T-helper 2 cell (primary cell): ENCODE measurements at regions not wholly inside any gene's neighbourhood (a gene's known extent, or its start where the extent isn't known, plus 50 kb on each side); places are given as distances from the start of the nearest gene placed in this dataset.

Source experiments
- DNase-seq, 5 experiments: peaks; one replicate each; pipeline versions ENCODE4 v3.0.0 to v3.0.0-alpha.2; 2012 to 2022

GRCh38 chr15:37720267-37720666 is 214.2 kb upstream of the TMCO5A start:
- DNase-seq = no peak

DNA sequence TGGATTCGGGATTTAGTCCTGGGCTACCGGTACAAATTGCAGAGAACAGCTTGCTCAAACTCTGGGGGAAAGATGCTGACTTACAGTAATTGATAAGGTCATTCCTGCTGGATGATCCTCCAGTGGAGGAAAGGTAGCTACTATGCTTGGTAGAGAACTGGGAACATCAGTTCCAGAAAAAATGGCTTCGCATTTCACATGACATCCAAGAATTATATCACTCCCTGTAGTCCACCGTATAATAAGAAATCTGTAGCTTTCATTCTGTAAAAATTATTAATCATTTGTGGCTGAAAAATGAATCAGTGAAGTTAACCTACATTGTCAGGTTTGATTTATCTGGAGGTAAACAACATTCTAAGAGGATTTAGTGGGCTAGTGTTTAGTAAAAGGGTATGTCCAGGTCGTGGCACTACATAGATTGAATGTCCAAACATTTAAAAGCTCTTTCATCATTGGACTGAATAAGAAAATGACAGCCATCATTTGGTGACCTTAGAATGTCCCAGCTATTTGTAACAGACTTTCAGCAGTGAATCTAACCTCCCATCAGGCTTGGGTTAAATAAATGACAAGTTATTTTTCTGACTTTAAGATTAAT is 203.2 kb upstream of the TMCO5A start:
- no peak for DNase-seq

- DNase-seq = no peak
These were observed 200.8 kb upstream of the TMCO5A start for GRCh38 chr15:37733628-37734027.

- DNase-seq = no peak
These were observed 193.8 kb upstream of the TMCO5A start for GRCh38 chr15:37740623-37741141.

DNA sequence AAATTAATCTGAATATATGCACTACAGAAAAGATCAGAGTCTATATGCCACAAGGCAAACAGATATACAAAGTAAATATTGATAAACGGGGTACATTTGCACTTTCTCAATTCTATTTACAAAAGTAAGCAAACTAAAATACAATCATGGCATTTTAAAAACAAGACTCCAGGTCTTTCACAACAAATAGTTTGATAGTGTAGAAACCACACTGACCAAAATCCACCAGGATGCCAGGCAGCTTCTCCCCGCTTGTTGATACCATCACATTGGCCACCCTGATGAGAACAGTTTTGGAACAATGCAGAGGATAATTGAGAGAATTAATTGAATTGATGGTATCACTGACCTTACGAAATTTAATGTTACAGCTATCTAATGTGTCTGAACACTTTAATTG is 190.6 kb upstream of the TMCO5A start:
- DNase-seq = no peak

DNA sequence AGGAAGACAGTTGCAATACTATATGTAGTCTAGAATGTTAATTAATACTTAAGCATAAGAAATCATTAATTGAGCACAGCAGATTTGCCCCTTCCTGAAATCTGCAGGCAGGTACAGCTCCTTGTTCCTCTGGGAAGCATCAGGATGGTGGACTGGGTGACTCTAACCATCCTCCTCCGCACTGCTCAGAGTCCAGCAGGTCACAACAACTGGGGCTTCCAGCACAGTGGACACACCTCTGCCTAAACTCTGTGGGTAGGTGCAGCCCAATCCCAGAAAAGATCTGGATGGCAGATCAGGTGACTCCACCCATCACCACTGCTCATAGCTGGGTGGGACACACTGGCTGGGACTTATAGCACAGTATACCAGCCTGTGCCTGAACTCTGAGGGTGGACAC is 189.9 kb upstream of the TMCO5A start:
- DNase-seq = no peak

GRCh38 chr15:37751401-37751800 is 183.0 kb upstream of the TMCO5A start:
- no peak for DNase-seq

DNA sequence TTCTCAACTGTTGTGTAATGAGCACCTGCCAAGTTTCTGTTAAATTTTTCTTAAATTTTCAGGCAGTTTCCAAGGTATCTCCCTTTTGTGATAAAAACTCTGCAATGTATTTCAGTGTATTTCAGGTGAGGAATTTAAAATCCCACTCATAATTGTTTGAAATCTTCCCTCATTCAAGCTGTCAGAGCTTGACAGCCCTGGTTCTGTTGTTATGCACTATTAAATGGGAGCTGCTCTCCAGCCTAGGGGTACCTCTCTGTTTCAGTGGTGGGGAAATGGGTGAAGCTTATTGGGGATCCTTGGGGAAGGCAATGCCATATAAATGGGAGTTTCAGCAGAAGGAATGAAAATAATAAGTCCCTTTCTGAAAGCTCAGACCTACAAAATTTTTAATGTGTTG is 178.0 kb upstream of the TMCO5A start:
- DNase-seq = no peak

- no peak for DNase-seq
These were observed 176.0 kb upstream of the TMCO5A start for GRCh38 chr15:37758412-37758811.

- DNase-seq = peak in 1 of 5 experiments; percentile 31
These were observed 169.7 kb upstream of the TMCO5A start for GRCh38 chr15:37764733-37765191.

- peak in 1 of 5 experiments; percentile 0 for DNase-seq
These were observed 168.7 kb upstream of the TMCO5A start for GRCh38 chr15:37765786-37766185.

DNA sequence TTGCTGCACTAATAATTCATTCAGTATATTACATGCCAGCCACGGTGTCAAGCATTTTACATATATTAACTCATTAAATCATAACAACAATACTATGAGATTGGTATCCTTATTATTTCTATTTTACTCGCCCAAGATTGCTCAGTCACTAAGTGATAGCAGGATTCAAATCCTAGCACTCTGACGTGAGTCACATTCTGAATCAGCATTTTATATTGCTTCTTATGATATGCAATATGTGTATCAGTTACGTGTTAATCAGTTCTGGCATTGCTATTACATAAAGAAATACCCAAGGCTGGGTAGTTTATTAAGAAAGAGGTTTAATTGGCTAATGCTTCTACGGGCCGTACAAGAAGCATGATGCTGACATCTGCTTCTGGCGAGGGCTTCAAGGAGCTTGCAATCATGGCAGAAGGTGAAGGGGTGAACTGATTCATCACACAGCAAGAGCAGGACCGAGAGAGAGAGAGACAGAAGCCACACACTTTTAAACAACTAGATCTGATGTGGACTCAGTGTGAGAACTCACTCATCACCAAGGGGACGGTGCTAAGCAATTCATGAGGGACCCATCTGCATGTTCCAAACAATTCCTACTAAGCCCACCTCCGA is 166.5 kb upstream of the TMCO5A start:
- DNase-seq = no peak

DNA sequence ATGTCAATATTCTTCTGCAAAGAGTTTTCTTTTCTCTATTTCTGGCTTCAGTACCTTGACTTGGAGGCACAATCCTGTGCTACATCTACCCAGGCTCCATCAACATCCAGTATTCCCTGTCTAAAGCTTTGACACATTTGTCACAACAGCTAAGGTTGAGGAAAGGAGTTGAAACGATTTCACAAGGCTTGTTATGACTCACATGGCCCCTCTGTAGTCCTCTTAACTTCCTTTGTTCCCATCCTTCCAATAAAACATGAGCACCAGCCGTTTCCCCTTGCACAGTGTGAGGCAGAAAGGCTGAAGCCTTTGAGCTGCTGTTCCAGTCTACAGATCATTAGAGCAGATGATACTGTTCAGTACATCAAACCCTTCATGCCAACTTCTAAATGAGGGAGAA is 163.0 kb upstream of the TMCO5A start:
- no peak for DNase-seq

DNA sequence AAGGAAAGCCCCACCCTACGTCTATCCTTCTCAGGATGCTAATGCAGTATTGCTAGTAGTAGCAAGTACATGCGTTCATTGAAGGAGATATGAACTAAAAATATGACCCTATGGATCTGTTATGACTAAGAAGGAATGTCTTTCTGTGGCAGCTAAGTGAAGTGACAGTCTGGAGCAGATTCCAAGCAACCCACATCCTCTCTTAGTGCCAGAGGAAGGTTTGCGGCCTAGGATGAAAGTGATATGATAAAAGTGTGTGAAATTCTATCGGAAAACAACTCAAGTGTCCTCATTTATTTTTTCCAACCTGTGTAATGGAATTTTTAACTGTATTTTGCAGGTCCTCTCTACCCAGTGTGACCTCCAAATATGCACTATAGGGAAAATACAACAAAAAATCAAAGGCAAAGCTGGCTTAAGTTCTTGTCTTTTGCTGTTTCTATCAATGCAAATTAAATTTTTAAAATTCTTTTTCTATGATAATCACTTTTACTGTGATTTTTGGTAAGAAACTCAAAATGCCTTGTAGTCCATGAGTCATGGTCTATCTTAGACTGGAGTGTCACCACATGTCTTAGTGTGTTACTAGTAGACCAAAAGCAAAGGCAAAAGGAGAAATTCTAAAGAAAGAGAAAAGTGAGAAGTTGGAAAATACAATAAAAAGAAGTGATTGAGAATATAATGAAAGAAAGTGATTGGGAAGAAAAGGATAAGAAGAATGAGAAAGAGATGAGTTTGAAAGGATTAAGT is 161.2 kb upstream of the TMCO5A start:
- no peak for DNase-seq

GRCh38 chr15:37774961-37775360 is 159.5 kb upstream of the TMCO5A start:
- no peak for DNase-seq

DNA sequence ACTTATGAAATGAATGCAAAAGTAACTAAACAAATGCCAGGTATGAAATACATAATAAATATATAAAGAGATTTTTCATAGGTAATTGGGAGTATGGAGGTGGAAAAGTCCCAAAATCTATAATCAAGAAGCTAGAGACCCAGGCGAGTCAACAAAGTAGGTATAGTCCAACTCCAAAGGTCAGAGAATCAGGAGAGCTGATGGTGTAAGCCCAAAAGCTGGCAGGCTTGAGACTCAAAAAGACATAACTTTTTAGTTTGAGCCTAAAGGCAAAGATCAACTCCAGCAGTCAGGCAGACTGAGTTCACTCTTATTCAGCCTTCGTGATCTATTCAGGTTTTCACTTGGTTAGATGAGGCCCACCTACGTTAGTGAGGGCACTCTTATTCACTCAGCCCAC is 157.4 kb upstream of the TMCO5A start:
- no peak for DNase-seq

- no peak for DNase-seq
These were observed 151.2 kb upstream of the TMCO5A start for GRCh38 chr15:37783290-37783689.

GRCh38 chr15:37788330-37788729 is 146.1 kb upstream of the TMCO5A start:
- DNase-seq = no peak

GRCh38 chr15:37788767-37789396 is 145.6 kb upstream of the TMCO5A start:
- no peak for DNase-seq

GRCh38 chr15:37789397-37789786 is 145.0 kb upstream of the TMCO5A start:
- DNase-seq = no peak

DNA sequence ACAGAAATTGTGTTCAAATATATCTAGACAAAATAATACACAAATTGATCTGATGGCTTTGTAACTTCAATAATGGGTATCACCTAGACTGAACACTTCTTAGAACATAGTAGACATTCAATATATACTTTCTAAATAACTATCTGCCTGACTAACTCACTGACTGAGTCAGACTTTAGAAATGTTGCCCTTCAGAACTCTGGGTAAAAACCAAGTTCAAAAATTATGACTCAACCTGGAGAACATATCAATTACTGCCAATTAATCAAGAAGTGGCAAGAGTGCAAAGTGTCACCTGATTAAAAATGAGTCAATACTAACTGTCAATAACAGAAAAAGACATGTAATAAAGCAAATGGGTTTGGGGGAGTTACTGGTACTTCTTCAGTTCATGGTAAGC is 144.6 kb upstream of the TMCO5A start:
- DNase-seq = no peak

- no peak for DNase-seq
These were observed 142.7 kb upstream of the TMCO5A start for GRCh38 chr15:37791693-37792092.

- DNase-seq = no peak
These were observed 142.1 kb upstream of the TMCO5A start for GRCh38 chr15:37792351-37792750.
